Activated CD4-positive, CD25-positive, alpha-beta regulatory T cell treated with anti-CD3 and anti-CD28 coated beads, Interleukin-2, amount 50 U/mL, for 24 hours (primary cell): ENCODE measurements at regions not wholly inside any gene's neighbourhood (a gene's known extent, or its start where the extent isn't known, plus 50 kb on each side); places are given as distances from the start of the nearest gene placed in this dataset.

Source experiments
- ATAC-seq, 2 donors: fragments of 150-1000 bp; cut with Tn5 transposase; one replicate each; pipeline ENCODE4 v1.10.0; 2021; ENCODE audit warnings: mild to moderate bottlenecking in 1 of 2, moderate library complexity in 1 of 2

DNA sequence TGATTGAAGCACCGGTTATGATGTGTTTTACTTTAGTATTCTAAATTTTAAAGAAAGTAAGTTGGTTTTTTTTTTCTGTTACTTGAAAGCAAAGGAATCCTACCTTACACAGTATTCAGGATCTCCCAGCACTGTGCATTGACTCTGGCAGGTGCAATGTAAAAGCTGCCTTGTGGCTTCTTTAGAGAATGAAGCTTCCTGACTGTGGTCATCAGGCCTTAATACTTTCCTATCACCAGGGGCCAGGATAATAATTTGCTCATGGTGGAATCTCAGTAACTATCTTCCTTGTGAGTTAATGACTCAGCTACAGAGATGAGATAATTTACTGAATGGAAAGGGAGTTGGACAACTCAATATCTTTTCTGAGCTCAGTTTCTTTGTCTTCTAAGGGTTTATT is 435.5 kb upstream of the ZNF608 start:
- no peak for ATAC-seq

DNA sequence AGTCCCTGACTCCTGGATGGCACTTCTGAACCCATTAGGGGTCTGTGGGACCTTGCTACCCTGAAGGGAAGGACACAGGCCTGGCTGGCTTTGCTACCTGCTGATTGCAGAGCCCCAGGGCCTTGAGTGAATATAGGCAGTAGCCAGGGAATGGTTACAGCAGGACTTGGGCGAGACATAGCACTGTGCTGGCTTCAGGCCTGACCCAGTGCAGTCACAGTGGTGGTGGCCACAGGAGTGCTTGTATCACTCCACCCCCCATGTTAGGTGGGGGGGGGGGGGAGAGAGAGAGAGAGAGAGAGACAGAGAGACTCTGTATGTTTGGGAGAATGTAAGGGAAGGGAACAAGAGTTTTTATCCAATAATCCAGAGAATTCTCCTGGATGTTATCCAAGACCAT is 439.3 kb upstream of the ZNF608 start:
- ATAC-seq, result no peak

DNA sequence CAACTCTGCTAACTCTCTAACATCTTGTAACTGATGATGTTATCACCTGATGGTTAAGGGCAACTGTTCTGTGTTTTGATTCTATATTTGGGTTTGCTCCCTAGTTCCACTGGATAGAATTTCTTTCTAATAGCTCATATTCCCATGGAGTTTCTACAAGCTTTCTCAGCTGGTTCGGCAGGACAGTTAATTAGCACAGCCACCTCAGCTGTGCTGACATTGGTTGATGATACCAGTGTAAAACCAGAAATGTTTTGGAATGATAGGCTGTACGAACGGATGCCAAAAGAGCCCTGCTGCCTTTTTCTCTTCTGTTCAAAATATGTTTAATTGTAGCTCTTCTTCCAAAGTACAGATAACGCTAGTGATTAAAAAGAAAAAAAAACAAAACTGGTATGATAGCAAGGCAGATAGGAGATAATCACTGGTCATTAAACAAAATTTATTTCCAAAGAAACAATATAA is 440.5 kb upstream of the ZNF608 start:
- ATAC-seq, result no peak

DNA sequence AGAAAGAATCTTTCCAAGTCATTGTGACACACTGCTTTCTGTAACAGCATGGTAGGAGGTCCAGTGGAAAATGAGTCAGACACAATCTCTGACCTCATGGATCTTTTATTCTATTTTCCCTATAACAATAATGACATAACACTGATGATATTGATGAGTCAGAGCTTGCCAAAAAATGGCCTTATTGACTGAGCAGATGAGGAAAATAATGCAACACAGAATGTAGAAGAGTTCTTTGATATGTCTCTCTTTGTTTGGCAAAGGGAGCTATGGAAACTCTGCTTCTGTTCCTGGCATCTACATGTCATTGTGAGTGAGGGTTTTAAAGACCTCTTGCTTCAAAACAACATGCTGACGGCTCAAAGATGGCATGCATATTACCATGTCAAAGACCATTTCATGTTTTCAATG is 443.1 kb upstream of the ZNF608 start:
- no peak for ATAC-seq

DNA sequence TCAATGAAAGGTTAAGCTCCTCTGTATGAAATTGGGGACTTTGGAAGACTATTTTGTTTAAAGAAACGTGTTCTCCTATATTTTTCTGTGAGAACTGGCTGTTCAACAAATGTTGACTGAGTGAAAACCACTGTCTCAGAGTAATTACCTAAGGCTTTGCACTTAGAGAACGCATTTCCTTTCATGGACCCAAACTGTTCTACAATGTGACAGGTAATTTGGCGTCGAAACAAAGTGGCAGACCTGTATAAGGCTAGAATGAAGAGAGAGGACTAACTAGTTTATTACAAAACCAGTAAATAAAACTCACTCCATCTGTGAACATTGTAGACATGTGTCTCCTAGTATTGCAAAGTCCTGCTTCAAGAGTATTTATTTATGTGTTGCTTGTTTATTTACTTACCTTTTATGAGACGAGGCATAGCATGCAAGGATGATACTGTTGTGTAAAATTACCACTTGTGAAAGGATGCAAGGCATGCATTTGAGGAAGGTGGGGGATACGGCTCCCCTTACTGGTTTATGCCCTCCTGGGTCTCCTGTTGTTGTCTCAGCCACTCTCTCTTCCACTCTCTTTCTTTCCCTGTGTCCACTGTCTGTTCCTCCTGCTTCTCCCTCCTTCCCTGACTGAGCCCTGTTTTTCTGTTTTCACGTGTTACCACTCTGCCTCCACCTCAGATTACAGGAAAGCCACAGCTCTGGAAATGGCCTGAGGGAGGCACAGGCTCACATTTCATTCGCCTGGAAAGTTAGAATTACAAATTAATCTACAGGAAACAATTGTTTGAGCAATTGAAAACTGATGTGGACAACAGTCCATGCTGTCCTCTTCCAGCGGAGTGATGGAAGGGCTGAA is 444.0 kb upstream of the ZNF608 start:
- no peak for ATAC-seq

DNA sequence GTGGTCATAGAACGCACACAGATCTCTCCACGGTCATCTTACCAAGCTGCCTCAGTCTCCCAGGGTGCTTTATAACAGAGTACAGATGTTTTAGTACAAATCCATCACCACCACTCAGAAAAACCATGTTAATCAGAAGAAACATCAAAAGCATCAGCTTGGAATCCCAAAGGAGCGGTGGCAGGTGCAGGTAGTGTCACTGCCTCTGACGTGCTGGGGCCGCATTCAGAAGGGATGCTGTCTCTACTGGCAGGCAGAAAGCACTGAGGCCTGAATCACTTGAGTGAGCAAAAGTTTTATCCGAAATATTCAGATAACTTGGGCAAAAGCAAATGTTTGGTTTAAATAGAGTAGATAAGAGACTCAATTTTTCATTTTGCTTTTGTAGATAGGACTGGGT is 448.4 kb upstream of the ZNF608 start:
- no peak for ATAC-seq

DNA sequence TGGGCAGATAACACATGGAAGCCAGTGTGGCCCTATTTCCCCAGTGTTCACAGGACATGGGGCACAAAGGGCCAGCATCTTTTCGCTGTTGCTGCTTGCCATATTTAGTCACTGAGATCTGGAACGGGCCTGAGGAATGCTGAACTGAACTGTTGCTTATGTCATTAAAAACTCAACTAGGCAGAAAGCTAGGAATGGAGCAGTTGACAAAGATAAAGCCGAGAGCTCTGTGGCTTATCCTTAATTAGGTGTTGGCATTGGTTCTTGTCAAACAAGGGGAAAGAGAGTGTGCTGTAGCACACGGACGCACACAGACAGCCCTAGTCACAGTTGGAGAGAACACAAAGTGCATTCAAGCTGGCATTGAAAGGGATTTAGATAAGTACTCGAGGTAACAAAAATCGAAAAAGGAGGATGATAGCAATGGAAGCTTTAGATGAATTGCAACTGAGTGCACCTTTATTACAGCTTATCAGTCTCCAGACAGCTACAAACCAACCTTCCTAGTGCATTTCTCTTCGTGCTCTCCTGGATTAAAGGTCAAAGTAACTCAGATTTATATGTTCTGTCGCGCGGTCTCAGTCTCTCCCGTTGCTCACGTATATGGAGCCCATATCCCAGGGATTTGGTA is 450.2 kb upstream of the ZNF608 start:
- no peak for ATAC-seq

DNA sequence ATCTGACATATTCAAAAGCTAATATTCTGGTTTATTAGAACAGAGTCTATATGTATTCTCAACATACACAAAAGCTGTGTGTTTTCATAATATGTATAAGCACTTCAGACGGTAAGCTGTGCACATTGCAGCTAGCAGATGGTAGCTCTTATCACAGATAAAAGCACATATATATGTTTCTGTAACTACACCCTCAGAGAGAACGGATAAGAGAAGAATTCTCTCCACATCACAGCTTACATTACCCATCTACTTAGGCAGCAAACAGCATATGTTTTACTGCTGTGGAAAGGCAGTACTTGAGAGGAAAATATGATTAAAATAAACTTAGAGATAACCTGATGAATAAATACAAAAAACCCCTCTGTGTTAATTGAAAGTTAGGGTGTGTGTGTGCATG is 450.9 kb upstream of the ZNF608 start:
- ATAC-seq, result no peak

DNA sequence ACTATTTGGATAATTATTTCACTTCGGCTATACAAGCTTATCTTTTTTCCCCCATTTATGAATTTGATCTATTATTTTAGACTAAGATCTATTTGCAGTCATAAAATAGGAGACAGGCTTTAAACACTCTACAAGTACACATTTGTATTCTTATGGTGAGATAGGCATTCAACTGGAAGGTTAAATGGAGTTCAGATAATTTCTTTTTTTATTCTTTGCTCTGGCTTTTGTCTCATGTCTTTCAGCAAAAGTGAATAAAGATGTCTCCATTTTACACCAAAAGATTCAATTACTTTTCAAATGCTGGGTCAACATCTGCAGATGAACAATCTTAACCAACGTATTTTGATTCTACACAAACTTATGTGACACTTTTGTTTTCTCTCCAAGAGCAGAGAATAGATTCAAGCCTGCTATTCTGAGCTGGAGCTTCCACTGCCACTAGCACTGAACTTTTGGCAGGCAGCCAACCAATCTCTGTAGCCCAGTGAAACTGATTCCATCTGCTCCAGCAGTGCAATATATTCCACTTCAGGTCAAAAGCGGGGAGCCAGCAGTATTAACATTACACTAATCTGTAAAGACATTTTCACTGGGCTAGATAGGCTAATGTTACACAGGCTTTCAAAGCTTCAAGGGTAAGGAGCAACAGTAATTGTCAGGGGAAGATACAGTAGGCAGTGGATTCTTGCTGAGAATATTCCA is 452.0 kb upstream of the ZNF608 start:
- ATAC-seq, result no peak

DNA sequence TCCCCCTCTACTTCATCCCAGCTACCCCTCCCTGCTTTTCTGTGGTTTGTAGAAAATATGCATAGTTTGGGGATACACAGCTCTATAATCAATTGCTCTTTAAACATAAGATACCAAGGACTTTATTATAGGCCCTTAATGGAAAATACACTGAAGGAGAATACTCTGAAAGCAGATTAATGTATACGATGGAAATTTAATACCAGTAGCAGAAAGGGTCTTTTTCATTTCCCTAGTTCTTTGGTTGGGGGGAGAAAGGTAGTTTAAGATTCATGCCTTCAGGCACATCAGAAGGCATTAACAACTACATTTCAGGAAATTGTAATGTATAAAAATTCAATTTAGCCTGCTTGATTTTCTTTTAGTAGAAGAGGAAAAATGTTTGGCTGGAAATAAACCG is 452.9 kb upstream of the ZNF608 start:
- ATAC-seq, result no peak

DNA sequence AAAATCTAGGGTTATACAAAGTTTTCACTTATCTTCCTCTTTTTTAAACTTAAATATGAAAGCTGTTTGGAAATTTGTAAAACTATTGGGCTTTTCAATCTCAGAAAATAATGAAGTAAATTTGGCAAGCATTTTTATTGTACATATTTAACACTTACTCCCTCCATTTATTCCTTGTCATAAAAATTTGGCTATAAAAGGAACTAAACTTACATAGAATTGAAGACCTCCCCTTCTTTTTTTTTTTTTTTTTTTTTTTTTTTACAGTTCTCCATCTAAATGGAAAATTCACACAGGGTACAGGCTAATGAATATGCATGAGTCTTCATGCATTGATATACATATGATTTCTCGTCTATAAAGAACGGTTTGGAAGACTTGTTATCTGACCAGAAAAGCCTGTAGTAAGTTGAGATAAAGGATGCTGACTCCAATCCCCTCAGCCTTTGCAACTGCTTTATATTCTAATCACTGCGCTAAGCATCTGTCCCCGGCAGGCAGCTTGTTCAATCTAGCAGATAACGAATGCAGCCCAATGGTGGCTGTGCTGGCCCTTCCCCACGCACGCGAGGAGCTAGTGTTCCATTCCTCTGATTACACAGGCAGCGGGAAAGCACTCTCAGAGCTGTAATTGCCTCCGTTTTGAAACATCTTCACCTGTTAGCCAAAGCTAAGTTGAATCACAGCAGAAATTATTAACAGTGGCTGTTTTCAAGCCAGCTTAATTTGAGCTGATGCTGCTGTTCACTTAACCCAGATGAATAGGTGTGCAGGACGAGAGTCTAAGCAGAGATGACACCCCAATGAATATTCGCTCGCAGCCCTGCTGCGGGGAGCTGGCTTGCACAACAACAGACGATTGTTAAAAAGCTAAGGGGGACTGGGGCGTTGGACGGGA is 453.8 kb upstream of the ZNF608 start:
- no peak for ATAC-seq

DNA sequence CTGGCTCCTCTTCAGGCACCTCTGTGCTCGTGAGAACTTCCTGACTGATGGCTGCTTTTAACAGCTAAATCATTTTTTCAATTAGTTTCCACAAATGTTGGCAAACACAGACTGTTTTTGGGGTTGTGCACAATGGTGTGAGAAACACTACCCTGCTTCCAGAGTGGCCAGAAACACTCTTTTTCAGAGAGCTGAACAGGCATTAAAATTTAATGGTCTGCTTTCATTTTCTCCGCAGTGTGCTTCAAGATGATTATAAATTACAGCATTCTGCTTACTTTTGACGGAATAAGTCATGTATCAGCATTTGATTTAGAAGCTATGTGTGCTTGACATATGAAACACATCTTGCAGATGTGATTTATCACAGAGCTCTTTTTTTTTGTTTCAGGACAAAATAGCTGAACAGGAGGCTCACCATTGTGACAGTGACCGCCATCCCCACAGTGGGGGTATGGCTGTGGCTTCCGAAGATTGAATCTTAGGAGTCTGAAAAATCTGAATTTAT is 454.5 kb upstream of the ZNF608 start:
- no peak for ATAC-seq

DNA sequence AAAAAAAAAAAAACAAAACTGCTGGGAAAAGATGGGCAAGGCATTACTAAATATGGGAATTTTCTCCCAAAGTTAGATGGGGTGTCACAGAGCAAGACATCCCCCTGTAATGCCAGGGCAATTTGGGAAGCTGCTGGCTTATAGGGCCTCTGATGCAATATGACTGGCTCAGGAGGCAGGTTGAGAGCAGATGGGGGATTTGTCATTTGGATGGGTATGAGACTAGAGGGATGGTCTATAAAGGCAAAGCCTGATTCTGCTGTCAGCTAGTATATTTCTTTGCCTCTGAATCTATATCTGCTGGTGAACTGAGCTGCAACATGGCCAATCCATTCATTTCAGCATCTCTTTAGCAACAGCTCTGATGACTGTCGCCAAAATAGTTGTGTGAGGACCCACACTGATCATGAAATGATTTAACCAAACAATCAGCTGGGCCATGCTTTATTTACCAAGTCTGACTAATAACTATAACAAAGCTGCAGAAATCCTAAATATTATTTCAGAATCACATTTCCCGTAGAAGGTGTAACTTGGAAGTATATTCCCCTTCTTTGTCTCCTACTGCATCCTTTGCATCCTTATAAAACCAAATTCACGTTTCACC is 455.1 kb upstream of the ZNF608 start:
- ATAC-seq, result no peak

DNA sequence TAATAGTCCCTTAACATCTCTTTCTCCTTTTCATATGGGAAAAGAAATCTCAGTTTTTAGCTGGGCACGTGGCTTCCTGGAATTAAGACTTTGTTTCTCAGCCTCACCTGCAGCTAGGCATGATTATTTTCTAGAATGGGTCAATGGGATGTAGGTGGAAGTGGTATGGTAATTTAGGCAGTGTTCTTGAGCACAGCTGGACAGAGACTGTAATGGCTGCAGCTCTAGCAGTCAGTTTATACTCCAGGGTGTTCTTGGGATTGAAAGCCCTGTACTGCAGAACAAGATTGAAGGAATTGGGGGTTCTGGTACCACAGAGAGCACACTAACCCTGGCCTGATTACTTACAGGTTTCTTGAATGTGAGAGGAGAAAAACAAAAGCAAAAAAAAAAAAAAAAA is 455.9 kb upstream of the ZNF608 start:
- ATAC-seq, result no peak

DNA sequence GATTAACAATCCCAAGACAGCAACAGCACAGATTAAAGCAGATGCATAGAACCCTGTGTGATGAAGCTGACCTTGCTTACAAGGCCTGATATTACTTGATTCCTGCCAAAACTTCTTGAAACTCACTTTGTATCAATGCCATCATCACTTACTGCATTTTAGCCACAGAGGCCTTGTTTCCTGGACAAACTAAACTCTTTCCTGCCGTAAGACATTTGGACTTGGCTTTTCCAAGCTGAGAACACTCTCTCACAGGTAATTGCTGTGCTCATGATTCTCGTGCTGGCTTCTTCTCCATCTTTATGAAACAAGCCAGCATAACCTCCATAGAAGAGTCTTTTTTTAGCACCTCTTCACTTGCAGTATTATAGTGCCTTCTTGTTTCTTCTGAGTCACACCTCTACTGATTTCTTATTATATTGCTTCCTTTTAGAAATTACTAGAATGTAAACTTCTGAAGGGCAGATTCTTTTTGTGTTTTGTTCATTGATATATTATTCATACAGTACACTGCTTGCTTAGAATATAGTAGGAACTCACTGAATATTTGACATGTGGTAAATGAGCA is 456.5 kb upstream of the ZNF608 start:
- ATAC-seq, result no peak

DNA sequence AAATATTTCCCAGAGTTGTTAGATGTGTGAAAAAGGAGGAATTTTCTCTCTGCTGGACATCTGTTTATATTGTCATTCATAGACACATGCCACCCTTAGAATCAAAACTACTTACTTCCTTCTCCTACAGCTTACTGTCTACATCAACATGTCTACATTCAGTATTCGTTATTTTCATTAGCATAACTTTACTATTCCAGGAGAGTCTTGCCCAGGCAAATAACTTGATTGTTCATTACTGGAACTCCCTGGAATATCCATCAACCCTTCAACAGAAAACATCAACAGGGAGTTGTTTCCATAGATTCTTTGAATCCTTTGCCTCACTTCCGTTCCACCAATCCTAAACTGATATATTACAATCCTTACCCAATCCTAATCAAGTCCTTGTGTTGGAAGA is 457.5 kb upstream of the ZNF608 start:
- no peak for ATAC-seq

DNA sequence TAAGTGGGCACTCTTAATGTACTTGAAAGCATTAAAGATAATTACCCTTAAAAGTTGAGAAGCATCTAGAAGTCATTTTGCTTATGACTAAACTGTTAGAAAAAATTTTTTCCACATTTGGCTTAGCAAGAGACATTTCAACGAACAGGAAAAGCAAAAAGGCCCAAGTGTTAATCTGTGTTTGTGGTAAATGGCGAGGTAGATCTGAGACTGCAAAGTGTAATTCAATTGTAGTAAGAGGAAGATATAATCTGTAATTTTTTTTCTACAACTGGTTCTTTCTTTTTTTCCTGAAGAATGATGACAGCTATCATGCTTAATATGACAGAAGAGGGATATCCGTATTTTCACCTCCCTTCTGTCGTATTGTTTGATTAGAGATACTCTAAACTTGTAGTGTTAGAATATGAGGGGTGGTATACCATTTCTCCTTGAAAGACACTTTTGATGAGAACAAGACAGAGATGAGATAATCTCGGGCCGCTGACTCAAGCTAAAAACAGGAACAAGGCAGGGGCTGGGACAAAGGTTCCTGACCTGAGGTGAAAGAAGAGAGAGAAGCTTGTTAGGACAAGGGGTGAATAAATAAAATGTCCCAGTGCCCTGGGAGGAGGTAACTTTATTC is 459.3 kb upstream of the ZNF608 start:
- ATAC-seq, result no peak

DNA sequence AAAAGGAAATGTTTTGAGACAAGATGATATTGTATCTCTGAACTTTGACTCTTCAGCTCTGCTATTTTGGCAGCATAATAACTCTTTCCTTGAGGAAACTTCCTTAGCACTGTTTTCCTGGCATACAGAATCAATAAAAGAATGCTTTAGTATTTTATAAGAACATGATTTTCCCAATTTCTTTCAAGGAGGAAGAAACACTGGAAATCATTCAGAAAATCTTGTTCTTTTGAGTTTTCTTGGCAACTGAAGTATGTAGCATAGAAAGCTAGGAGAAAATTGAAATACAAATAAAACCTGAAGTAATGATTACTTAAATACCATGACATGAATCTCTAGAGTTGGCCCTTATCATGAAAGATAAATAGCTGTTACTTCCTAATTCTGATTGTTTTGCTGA is 461.4 kb upstream of the ZNF608 start:
- no peak for ATAC-seq

DNA sequence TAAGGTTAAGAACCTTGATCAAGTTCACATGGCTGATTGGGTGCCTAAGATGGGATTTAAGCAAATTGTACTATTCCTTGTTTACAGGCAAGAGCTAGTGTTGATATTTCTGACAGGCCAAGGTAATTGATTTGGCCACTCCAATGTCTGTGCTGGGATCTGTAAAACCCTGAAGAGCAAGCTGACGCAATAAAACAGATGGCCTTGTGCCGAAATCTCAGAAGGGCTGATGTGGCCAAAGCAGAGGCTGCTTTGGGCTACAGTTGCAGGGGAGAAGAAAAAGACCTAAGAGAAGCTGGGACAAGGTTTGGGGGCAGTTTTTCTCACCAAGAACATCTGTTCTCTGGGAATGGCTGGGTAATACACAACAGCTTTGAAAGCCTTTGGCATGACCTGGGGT is 463.2 kb upstream of the ZNF608 start:
- no peak for ATAC-seq

DNA sequence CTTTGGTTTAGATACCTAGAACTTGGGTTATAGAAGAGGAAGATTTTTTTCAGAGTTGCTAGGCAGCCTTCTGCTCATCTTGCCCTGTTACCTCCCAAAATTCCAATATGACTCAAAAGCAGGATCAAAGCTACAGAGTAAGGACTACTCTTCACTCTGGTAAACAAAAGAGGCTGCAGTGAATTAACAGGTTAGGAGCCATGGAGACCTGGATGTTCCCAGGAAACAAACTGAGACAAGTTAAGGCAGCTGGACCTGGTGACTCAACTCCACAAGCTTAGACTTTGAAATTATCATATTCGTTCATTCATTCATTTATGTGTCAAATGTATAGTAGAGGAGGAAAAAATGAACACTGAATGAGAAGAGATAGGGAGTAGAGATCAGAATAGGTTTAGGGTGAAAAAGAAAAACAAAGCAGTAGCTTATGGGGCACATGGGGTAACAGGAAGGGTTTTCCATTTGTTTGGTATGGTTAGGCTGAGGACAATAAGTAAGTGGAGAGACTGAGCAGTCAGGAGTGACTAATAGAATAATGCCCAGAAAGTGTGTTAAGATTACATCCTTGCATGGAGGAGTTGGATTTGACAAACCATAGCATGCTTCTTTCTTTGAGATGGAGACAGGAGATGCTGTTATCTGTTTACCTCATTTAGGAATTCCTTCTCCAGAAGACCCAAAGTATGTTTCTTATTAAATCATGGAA is 464.0 kb upstream of the ZNF608 start:
- no peak for ATAC-seq

DNA sequence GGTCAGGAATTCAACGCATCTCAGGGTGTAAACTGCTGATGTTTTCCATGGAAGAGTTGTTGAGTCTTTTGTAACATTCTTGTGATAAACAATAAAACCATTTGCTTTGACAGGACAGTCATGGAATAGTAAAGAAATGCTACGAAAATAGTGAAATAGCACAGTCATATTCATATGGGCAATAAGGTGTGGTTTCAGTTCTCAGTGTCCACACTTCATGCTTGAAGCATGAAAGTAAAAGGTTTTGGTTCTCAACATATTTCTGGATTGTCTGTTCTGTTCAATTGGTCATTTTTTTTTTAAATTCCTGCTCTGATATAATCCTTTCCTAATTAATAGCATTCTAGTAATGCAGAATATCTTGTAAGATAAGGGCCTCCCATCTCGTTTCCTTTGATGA is 467.6 kb upstream of the ZNF608 start:
- no peak for ATAC-seq
